C4-2B (cell line): ENCODE measurements at regions not wholly inside any gene's neighbourhood (a gene's known extent, or its start where the extent isn't known, plus 50 kb on each side); places are given as distances from the start of the nearest gene placed in this dataset.

Experiments used
- CTCF ChIP-seq: fragments of 450-650 bp; conservative IDR thresholded peaks from 2 replicates; pipeline ENCODE4 v1.5.1; 2017; ENCODE audit warnings: mild to moderate bottlenecking
- ZFX ChIP-seq: fragments of 450-650 bp; IDR thresholded peaks from 2 replicates; pipeline ENCODE4 v1.6.1; 2017

GRCh38 chr2:58920001-58920400 is 678.9 kb upstream of the FANCL start:
- no peak for TF ChIP-seq CTCF
- TF ChIP-seq ZFX, result no peak
